IMR-90 (cell line): ENCODE measurements at regions not wholly inside any gene's neighbourhood (a gene's known extent, or its start where the extent isn't known, plus 50 kb on each side); places are given as distances from the start of the nearest gene placed in this dataset.

Experiments
- ATAC-seq: fragments of 200-7000 bp; cut with Tn5 transposase; 2 replicates; pipeline ENCODE4 v1.9.1; 2020; ENCODE audit warnings: low read depth, mild to moderate bottlenecking, moderate library complexity
- BruUV-seq: library from RNA; stranded (reverse); fragments of 400-500 nt; replicated peaks from 2 replicates; lab custom pipeline; 2021; lab: Mats Ljungman, UMichigan
- CTCF ChIA-PET: fragments of 300-600 bp; formaldehyde crosslinking; extraction: SDS; loops from one replicate; lab custom pipeline; 2021; ENCODE audit warnings: antibody characterized with exemption; lab: Yijun Ruan, JAX
- POLR2A ChIA-PET: fragments of 300-600 bp; sonication (Branson Sonifier 250); formaldehyde crosslinking; loops from one replicate; lab custom pipeline; 2022; ENCODE audit warnings: antibody characterized with exemption; ENCODE audit not compliant: unreplicated experiment; lab: Charles Lee
- DNase-seq: peaks from one replicate; pipeline ENCODE4 v3.0.0; 2013
- H2AFZ ChIP-seq: replicated peaks from 2 replicates; pipeline ENCODE3; 2013; ENCODE audit warnings: low read length, mild to moderate bottlenecking; ENCODE audit not compliant: poor library complexity
- H2AK5ac ChIP-seq: 2 replicates; pipeline ENCODE4 v1.6.1; 2013; ENCODE audit warnings: low read depth, low read length, inconsistent platforms
- H2AK9ac ChIP-seq: replicated peaks from 2 replicates; pipeline ENCODE3; 2013; ENCODE audit warnings: mild to moderate bottlenecking, low read depth, low read length, moderate library complexity; ENCODE audit not compliant: poor library complexity
- H2BK120ac ChIP-seq: 2 replicates; pipeline ENCODE4 v1.6.1; 2013; ENCODE audit warnings: low read depth, low read length, inconsistent platforms
- H2BK15ac ChIP-seq: 3 replicates; pipeline ENCODE4 v1.6.1; 2013; ENCODE audit warnings: low read depth, low read length, inconsistent platforms
- H2BK20ac ChIP-seq: 2 replicates; pipeline ENCODE4 v1.6.1; 2013; ENCODE audit warnings: low read depth, mild to moderate bottlenecking, inconsistent platforms, low read length, moderate library complexity
- H2BK5ac ChIP-seq: 2 replicates; pipeline ENCODE4 v1.6.1; 2013; ENCODE audit warnings: mild to moderate bottlenecking, low read depth, low read length, inconsistent platforms; ENCODE audit not compliant: poor library complexity, severe bottlenecking
- H3K14ac ChIP-seq: replicated peaks from 2 replicates; pipeline ENCODE4 v1.6.1; 2013; ENCODE audit warnings: low read depth, low read length, inconsistent platforms
- H3K18ac ChIP-seq: 2 replicates; pipeline ENCODE4 v1.6.1; 2013; ENCODE audit warnings: low read depth, low read length, control low read depth
- H3K23ac ChIP-seq: 2 replicates; pipeline ENCODE4 v1.6.1; 2013; ENCODE audit warnings: low read depth, low read length, inconsistent platforms
- H3K27ac ChIP-seq: 2 replicates; pipeline ENCODE4 v1.5.1; 2013; ENCODE audit warnings: mild to moderate bottlenecking, control low read depth, low read length; ENCODE audit not compliant: insufficient read depth
- H3K27me3 ChIP-seq: 2 replicates; pipeline ENCODE4 v1.6.1; 2013; ENCODE audit warnings: low read length; ENCODE audit not compliant: control insufficient read depth, insufficient read depth
- H3K36me3 ChIP-seq: 2 replicates; pipeline ENCODE4 v1.6.1; 2013; ENCODE audit warnings: low read length, mixed read lengths; ENCODE audit not compliant: control insufficient read depth, insufficient read depth
- H3K4ac ChIP-seq: 2 replicates; pipeline ENCODE4 v1.6.1; 2013; ENCODE audit warnings: low read depth, low read length, inconsistent platforms
- H3K4me1 ChIP-seq: 2 replicates; pipeline ENCODE4 v1.6.1; 2013; ENCODE audit warnings: low read length, mixed read lengths; ENCODE audit not compliant: control insufficient read depth, insufficient read depth
- H3K4me2 ChIP-seq: 2 replicates; pipeline ENCODE4 v1.6.1; 2013; ENCODE audit warnings: low read depth, mild to moderate bottlenecking, control low read depth, low read length, moderate library complexity
- H3K4me3 ChIP-seq: 2 replicates; pipeline ENCODE4 v1.5.1; 2013; ENCODE audit warnings: low read depth, mild to moderate bottlenecking, control low read depth, low read length, moderate library complexity; ENCODE audit not compliant: insufficient read depth
- H3K56ac ChIP-seq: 2 replicates; pipeline ENCODE4 v1.6.1; 2013; ENCODE audit warnings: low read length, inconsistent platforms; ENCODE audit not compliant: insufficient read depth; ENCODE audit errors: extremely low read depth
- H3K79me1 ChIP-seq, 2 experiments: 2 replicates each; pipeline ENCODE4 v1.6.1; 2013; ENCODE audit warnings: low read length in 2 of 2, inconsistent platforms in 1 of 2, low read depth in 1 of 2
- H3K9ac ChIP-seq: 2 replicates; pipeline ENCODE4 v1.6.1; 2013; ENCODE audit warnings: low read depth, low read length, control low read depth
- H3K9me1 ChIP-seq: 2 replicates; pipeline ENCODE4 v1.6.1; 2013; ENCODE audit warnings: low read length, inconsistent platforms; ENCODE audit not compliant: insufficient read depth
- H3K9me3 ChIP-seq: 2 replicates; pipeline ENCODE4 v1.6.1; 2013; ENCODE audit warnings: low read length; ENCODE audit not compliant: control insufficient read depth, insufficient read depth
- H4K20me1 ChIP-seq: 2 replicates; pipeline ENCODE4 v1.6.1; 2013; ENCODE audit warnings: low read length, inconsistent platforms; ENCODE audit not compliant: insufficient read depth
- H4K5ac ChIP-seq: 2 replicates; pipeline ENCODE4 v1.6.1; 2013; ENCODE audit warnings: mild to moderate bottlenecking, low read depth, low read length, control low read depth
- H4K8ac ChIP-seq, 2 experiments: 2 replicates each; pipeline ENCODE4 v1.6.1; 2013; ENCODE audit warnings: low read depth in 2 of 2, low read length in 2 of 2, control low read depth in 1 of 2, inconsistent platforms in 1 of 2
- H4K91ac ChIP-seq: 2 replicates; pipeline ENCODE4 v1.6.1; 2013; ENCODE audit warnings: low read depth, low read length, inconsistent platforms; ENCODE audit not compliant: insufficient read depth
- CEBPB ChIP-seq: IDR thresholded peaks from 2 replicates; pipeline ENCODE4 v1.6.1; 2012; ENCODE audit warnings: low read depth, low read length, improper control_type of control experiment
- CHD1 ChIP-seq: IDR thresholded peaks from 2 replicates; pipeline ENCODE4 v1.6.1; 2012; ENCODE audit warnings: low read depth, low read length, improper control_type of control experiment
- MAZ ChIP-seq: IDR thresholded peaks from 2 replicates; pipeline ENCODE4 v1.6.1; 2012; ENCODE audit warnings: low read depth, mild to moderate bottlenecking, low read length, improper control_type of control experiment, moderate library complexity, borderline replicate concordance
- MXI1 ChIP-seq: IDR thresholded peaks from 2 replicates; pipeline ENCODE4 v1.6.1; 2012; ENCODE audit warnings: low read depth, mild to moderate bottlenecking, low read length, moderate library complexity, borderline replicate concordance
- NFE2L2 ChIP-seq: fragments of 150-350 bp; IDR thresholded peaks from 2 replicates; pipeline ENCODE4 v1.6.1; 2016; ENCODE audit warnings: low read depth, mild to moderate bottlenecking, low read length
- POLR2A ChIP-seq: IDR thresholded peaks from 2 replicates; pipeline ENCODE4 v1.6.1; 2012; ENCODE audit warnings: mild to moderate bottlenecking, low read depth, low read length
- RFX5 ChIP-seq: IDR thresholded peaks from 2 replicates; pipeline ENCODE4 v1.8.0; 2012; ENCODE audit warnings: low read depth, mild to moderate bottlenecking, low read length, moderate library complexity
- SMC3 ChIP-seq: fragments of 150-350 bp; IDR thresholded peaks from 2 replicates; pipeline ENCODE4 v1.6.1; 2016; ENCODE audit warnings: low read depth, mild to moderate bottlenecking, antibody characterized with exemption, low read length, moderate library complexity
- WGBS, 2 experiments: methylation state at CpG; one replicate each; pipeline versions ENCODE4 v1.1.5 to v1.1.7; 2013; ENCODE audit warnings: missing lambda C conversion rate in 2 of 2; ENCODE audit not compliant: insufficient read length in 1 of 2; ENCODE audit errors: extremely low coverage in 2 of 2; 5-methylcytosine and 5-hydroxymethylcytosine counted together
- dilution Hi-C: fragments of 300-500 bp; cut with HindIII; formaldehyde crosslinking; loops from one replicate; pipeline ENCODE4 v1.14.3; 2018; ENCODE audit warnings: low sequenced_read_pairs; ENCODE audit not compliant: unreplicated experiment
- in situ Hi-C: fragments of 300-500 bp; cut with MboI; formaldehyde crosslinking; loops from 3 replicates; pipeline ENCODE4 v1.14.3; 2019; ENCODE audit warnings: low sequenced_read_pairs, inconsistent platforms, mixed read lengths
- intact Hi-C: fragments of 100-400 bp; cut with micrococcal nuclease; formaldehyde crosslinking; loops from 2 replicates; pipeline ENCODE4 v1.10.0; 2022
- TF ChIP-seq, protein P1 (sequence below): conservative IDR thresholded peaks from 2 replicates; pipeline ENCODE4 v1.5.1; 2012; ENCODE audit warnings: mild to moderate bottlenecking, low read depth, low read length, improper control_type of control experiment

- H2BK20ac ChIP-seq, result no peak overlapping the region
- H2BK15ac ChIP-seq, result no peak overlapping the region
- POLR2A ChIA-PET, result no interaction called here
- H3K9me1 ChIP-seq, result no peaks in the 10 kb centered on the region
- intact Hi-C loops (no loop called here), in situ Hi-C loops (no loop called here), dilution Hi-C loops (no loop called here)
- CTCF ChIA-PET, result interaction anchor here (0.7 kb wide), 1 partner anchor 33 kb away, joined by 3 read pairs; no protein-coding TSS in a partner anchor
- no peak overlapping the region for H3K23ac ChIP-seq
- H2BK5ac ChIP-seq, result no peak overlapping the region
- H3K36me3 ChIP-seq, result no peaks in the 10 kb centered on the region
- no TSS peak for BruUV-seq
- no peaks in the 10 kb centered on the region for H3K79me1 ChIP-seq
- no peak overlapping the region for H3K18ac ChIP-seq
- no peak overlapping the region for H4K91ac ChIP-seq
- H2AK5ac ChIP-seq, result no peak overlapping the region
- no peak overlapping the region for H3K9ac ChIP-seq
- DNase-seq (no peak), ATAC-seq (no peak)
- no peaks in the 10 kb centered on the region for H3K9me3 ChIP-seq
- no peak overlapping the region for H3K56ac ChIP-seq
- no peak overlapping the region for H4K8ac ChIP-seq
- H3K27ac ChIP-seq, result no peak overlapping the region
- H3K4ac ChIP-seq, result no peak overlapping the region
- no peak overlapping the region for H2BK120ac ChIP-seq
- 36% methylated on average over 1 of the region's 7 CpGs; no CpG with 5 or more reads in 1 of the 2 experiments for WGBS, 2 experiments
- H2AK9ac ChIP-seq, result no peak overlapping the region
- no peak overlapping the region for H3K4me2 ChIP-seq
- no peak overlapping the region for H2AFZ ChIP-seq
- no peak overlapping the region for H3K14ac ChIP-seq
- no peaks in the 10 kb centered on the region for H3K27me3 ChIP-seq
- no peak for TF ChIP-seq MAZ
- no peak for TF ChIP-seq MXI1
- TF ChIP-seq CEBPB, result no peak
- no peak for TF ChIP-seq POLR2A
- TF ChIP-seq CHD1, result no peak
- no peak for TF ChIP-seq NFE2L2
- TF ChIP-seq, protein P1, sequence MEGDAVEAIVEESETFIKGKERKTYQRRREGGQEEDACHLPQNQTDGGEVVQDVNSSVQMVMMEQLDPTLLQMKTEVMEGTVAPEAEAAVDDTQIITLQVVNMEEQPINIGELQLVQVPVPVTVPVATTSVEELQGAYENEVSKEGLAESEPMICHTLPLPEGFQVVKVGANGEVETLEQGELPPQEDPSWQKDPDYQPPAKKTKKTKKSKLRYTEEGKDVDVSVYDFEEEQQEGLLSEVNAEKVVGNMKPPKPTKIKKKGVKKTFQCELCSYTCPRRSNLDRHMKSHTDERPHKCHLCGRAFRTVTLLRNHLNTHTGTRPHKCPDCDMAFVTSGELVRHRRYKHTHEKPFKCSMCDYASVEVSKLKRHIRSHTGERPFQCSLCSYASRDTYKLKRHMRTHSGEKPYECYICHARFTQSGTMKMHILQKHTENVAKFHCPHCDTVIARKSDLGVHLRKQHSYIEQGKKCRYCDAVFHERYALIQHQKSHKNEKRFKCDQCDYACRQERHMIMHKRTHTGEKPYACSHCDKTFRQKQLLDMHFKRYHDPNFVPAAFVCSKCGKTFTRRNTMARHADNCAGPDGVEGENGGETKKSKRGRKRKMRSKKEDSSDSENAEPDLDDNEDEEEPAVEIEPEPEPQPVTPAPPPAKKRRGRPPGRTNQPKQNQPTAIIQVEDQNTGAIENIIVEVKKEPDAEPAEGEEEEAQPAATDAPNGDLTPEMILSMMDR, result no peak
- no peak for TF ChIP-seq RFX5
- no peak for TF ChIP-seq SMC3
- H3K4me1 ChIP-seq, result no peaks in the 10 kb centered on the region
- no peak overlapping the region for H4K5ac ChIP-seq
- H4K20me1 ChIP-seq, result no peaks in the 10 kb centered on the region
- H3K4me3 ChIP-seq, result no peak overlapping the region
Measured at GRCh38 chr16:31678649-31679325, 151.1 kb downstream of the AHSP start.
